ENCODE measurements at regions not wholly inside any gene's neighbourhood (a gene's known extent, or its start where the extent isn't known, plus 50 kb on each side); places are given as distances from the start of the nearest gene placed in this dataset.

GRCh38 chr22:48171271-48171691 is 1408.8 kb downstream of the TBC1D22A start:
- no peak for TF ChIP-seq Cebpa-rat (IDR thresholded peaks at IDR 0.05)
- Histone ChIP-seq H3K36me3 (no peaks in the 10 kb centered on the region), H3K4me3 (no peak overlapping the region), H3K9me3 (replicated peaks in 1 of 11) (no peaks in the 10 kb centered on the region), H3K9ac (no peak overlapping the region), H3K4me1 (peaks cover 0 to 9% (median 6%) of the 10 kb centered on the region in 10 experiments; a peak in 11 of 20 replicates), H4K20me1 (peaks cover 0 to 7% (median 0%) of the 10 kb centered on the region in 11 experiments; a peak in 4 of 22 replicates), H3K4me2 (peak overlapping the region in 7 of 11 experiments; percentile 3 to 55 (median 36); a peak in 13 of 22 replicates), H3K27ac (no peak overlapping the region), H3K27me3 (no peaks in the 10 kb centered on the region)

- Histone ChIP-seq H3K36me3 (no peaks in the 10 kb centered on the region), H3K9ac (no peak overlapping the region), H3K4me1 (peaks cover 0 to 9% (median 6%) of the 10 kb centered on the region in 10 experiments; a peak in 11 of 20 replicates), H3K27ac (no peak overlapping the region), H3K4me3 (no peak overlapping the region), H4K20me1 (peaks cover 0 to 7% (median 0%) of the 10 kb centered on the region in 11 experiments; a peak in 4 of 22 replicates), H3K9me3 (replicated peaks in 1 of 11) (no peaks in the 10 kb centered on the region), H3K4me2 (no peak overlapping the region), H3K27me3 (no peaks in the 10 kb centered on the region)
- no peak for TF ChIP-seq Cebpa-rat (IDR thresholded peaks at IDR 0.05)
Observed at GRCh38 chr22:48169227-48169626, 1406.8 kb downstream of the TBC1D22A start.

GRCh38 chr22:48167238-48167637 is 1404.8 kb downstream of the TBC1D22A start:
- TF ChIP-seq Cebpa-rat (IDR thresholded peaks at IDR 0.05) = no peak
- no peak overlapping the region for H3K4me2 ChIP-seq
- H4K20me1 ChIP-seq = peaks cover 0 to 7% (median 0%) of the 10 kb centered on the region in 11 experiments; a peak in 3 of 22 replicates
- H3K36me3 ChIP-seq = no peaks in the 10 kb centered on the region
- no peak overlapping the region for H3K27ac ChIP-seq
- no peaks in the 10 kb centered on the region for H3K27me3 ChIP-seq
- no peak overlapping the region for H3K9ac ChIP-seq
- peaks cover 0 to 9% (median 6%) of the 10 kb centered on the region in 10 experiments; a peak in 11 of 20 replicates for H3K4me1 ChIP-seq
- no peaks in the 10 kb centered on the region for H3K9me3 ChIP-seq (replicated peaks in 1 of 11)
- no peak overlapping the region for H3K4me3 ChIP-seq

GRCh38 chr22:48161298-48161697 is 1398.8 kb downstream of the TBC1D22A start:
- H3K4me2 ChIP-seq = no peak overlapping the region
- no peak overlapping the region for H3K9ac ChIP-seq
- no peaks in the 10 kb centered on the region for H3K9me3 ChIP-seq (replicated peaks in 1 of 11)
- no peak overlapping the region for H3K27ac ChIP-seq
- H3K4me1 ChIP-seq = peaks cover 0 to 15% (median 5%) of the 10 kb centered on the region in 10 experiments; a peak in 12 of 20 replicates
- H3K36me3 ChIP-seq = no peaks in the 10 kb centered on the region
- no peaks in the 10 kb centered on the region for H3K27me3 ChIP-seq
- no peaks in the 10 kb centered on the region; a peak in 1 of 22 replicates for H4K20me1 ChIP-seq
- H3K4me3 ChIP-seq = no peak overlapping the region
- TF ChIP-seq Cebpa-rat (IDR thresholded peaks at IDR 0.05) = no peak

- Histone ChIP-seq H3K36me3 (no peaks in the 10 kb centered on the region), H3K27ac (no peak overlapping the region), H3K9ac (no peak overlapping the region), H3K9me3 (replicated peaks in 1 of 11) (no peaks in the 10 kb centered on the region), H3K4me2 (peak overlapping the region in 6 of 11 experiments; percentile 3 to 46 (median 39); a peak in 8 of 22 replicates), H3K4me1 (peaks cover 0 to 15% (median 5%) of the 10 kb centered on the region in 10 experiments; a peak in 12 of 20 replicates), H3K4me3 (no peak overlapping the region), H3K27me3 (no peaks in the 10 kb centered on the region), H4K20me1 (no peaks in the 10 kb centered on the region)
- no peak for TF ChIP-seq Cebpa-rat (IDR thresholded peaks at IDR 0.05)
Observed at GRCh38 chr22:48157676-48158075, 1395.2 kb downstream of the TBC1D22A start.

DNA sequence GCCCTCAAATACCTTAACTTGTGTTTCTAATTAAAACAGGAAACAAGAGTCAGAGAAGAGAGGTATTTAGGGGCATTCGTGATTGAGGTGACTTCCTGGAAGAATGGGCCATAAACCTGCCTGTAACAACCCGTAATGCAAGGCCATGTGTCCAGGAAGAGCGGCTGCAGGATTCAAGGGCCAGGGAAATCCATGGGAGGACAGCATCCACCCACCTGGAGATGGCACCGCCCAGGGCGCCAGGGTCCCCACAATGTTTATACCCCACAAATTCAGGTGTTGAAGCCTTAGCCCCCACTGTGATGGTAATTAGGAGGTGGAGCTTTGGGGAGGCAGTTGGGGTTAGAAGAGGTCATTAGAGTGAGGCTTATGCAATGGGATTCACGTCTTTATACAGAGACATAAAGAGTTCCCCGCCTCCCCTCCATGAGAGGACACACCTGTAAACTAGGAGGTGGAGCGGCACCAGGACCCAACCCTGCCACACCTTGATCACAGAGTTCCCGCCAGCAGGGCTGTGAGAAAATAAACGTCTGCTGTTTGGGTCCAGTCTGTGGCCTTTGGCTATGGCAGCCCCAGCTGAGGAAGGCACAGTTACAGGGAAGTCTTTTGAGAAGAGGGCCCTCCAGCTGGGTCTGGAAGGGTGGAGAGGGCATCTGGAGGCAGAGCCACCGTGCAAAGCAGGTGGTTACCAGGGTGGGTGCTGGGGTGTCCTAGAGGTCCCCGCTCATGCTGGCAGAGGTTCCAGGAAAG is 1394.3 kb downstream of the TBC1D22A start:
- Histone ChIP-seq H3K4me3 (no peak overlapping the region), H3K27ac (no peak overlapping the region), H3K27me3 (no peaks in the 10 kb centered on the region), H3K4me2 (no peak overlapping the region), H4K20me1 (no peaks in the 10 kb centered on the region), H3K9me3 (replicated peaks in 1 of 11) (no peaks in the 10 kb centered on the region), H3K4me1 (peaks cover 0 to 15% (median 5%) of the 10 kb centered on the region in 10 experiments; a peak in 12 of 20 replicates), H3K36me3 (no peaks in the 10 kb centered on the region), H3K9ac (no peak overlapping the region)
- TF ChIP-seq Cebpa-rat (IDR thresholded peaks at IDR 0.05) = no peak

- H3K9ac ChIP-seq = no peak overlapping the region
- H3K27ac ChIP-seq = no peak overlapping the region
- H4K20me1 ChIP-seq = no peaks in the 10 kb centered on the region
- no peak for TF ChIP-seq Cebpa-rat (IDR thresholded peaks at IDR 0.05)
- no peak overlapping the region for H3K4me3 ChIP-seq
- H3K9me3 ChIP-seq (replicated peaks in 1 of 11) = no peaks in the 10 kb centered on the region
- no peaks in the 10 kb centered on the region for H3K36me3 ChIP-seq
- H3K27me3 ChIP-seq = no peaks in the 10 kb centered on the region
- no peak overlapping the region for H3K4me2 ChIP-seq
- peaks cover 0 to 15% (median 5%) of the 10 kb centered on the region in 10 experiments; a peak in 12 of 20 replicates for H3K4me1 ChIP-seq
Observed at GRCh38 chr22:48155446-48155845, 1393.0 kb downstream of the TBC1D22A start.

- no peaks in the 10 kb centered on the region for H3K9me3 ChIP-seq (replicated peaks in 1 of 11)
- no peak overlapping the region for H3K27ac ChIP-seq
- no peaks in the 10 kb centered on the region for H3K36me3 ChIP-seq
- no peak overlapping the region for H3K4me2 ChIP-seq
- H3K27me3 ChIP-seq = no peaks in the 10 kb centered on the region
- H4K20me1 ChIP-seq = no peaks in the 10 kb centered on the region
- H3K4me3 ChIP-seq = no peak overlapping the region
- H3K9ac ChIP-seq = no peak overlapping the region
- TF ChIP-seq Cebpa-rat (IDR thresholded peaks at IDR 0.05) = no peak
- H3K4me1 ChIP-seq = peaks cover 0 to 15% (median 5%) of the 10 kb centered on the region in 10 experiments; a peak in 11 of 20 replicates
Observed at GRCh38 chr22:48154943-48155240, 1392.4 kb downstream of the TBC1D22A start.

GRCh38 chr22:48154169-48154942 is 1391.9 kb downstream of the TBC1D22A start:
- Histone ChIP-seq H3K4me1 (peaks cover 0 to 15% (median 5%) of the 10 kb centered on the region in 10 experiments; a peak in 11 of 20 replicates), H3K27ac (no peak overlapping the region), H3K9me3 (replicated peaks in 1 of 11) (no peaks in the 10 kb centered on the region), H3K4me3 (no peak overlapping the region), H3K9ac (no peak overlapping the region), H3K36me3 (no peaks in the 10 kb centered on the region), H4K20me1 (no peaks in the 10 kb centered on the region), H3K27me3 (no peaks in the 10 kb centered on the region), H3K4me2 (no peak overlapping the region)
- TF ChIP-seq Cebpa-rat (IDR thresholded peaks at IDR 0.05) = no peak
